K562 (cell line): ENCODE measurements at regions not wholly inside any gene's neighbourhood (a gene's known extent, or its start where the extent isn't known, plus 50 kb on each side); places are given as distances from the start of the nearest gene placed in this dataset.

ENCODE experiments used
- EP300 ChIP-seq: IDR thresholded peaks from 2 replicates; pipeline ENCODE4 v1.6.1; 2012; ENCODE audit warnings: low read length, improper control_type of control experiment
- POLR3A ChIP-seq: IDR thresholded peaks from 2 replicates; pipeline ENCODE4 v1.6.1; 2011; ENCODE audit warnings: borderline replicate concordance, mild to moderate bottlenecking, moderate library complexity; ENCODE audit not compliant: insufficient read length, insufficient read depth; ENCODE audit errors: extremely low read depth
- SMAD1 ChIP-seq: fragments of 150-350 bp; IDR thresholded peaks from 2 replicates; pipeline ENCODE4 v1.6.1; 2014; ENCODE audit warnings: low read length, low read depth; ENCODE audit not compliant: partially characterized antibody
- ZNF184 ChIP-seq: sonication (generic); formaldehyde crosslinking; IDR thresholded peaks from 2 replicates; pipeline ENCODE4 v1.5.0; 2020; ENCODE audit warnings: missing genetic modification reagents
- ZNF76 ChIP-seq: fragments of 250-450 bp; sonication (Bioruptor Pico); IDR thresholded peaks from 2 replicates; pipeline ENCODE4 v1.4.0; 2020; ENCODE audit warnings: mild to moderate bottlenecking, moderate library complexity, borderline replicate concordance
- TF ChIP-seq, protein P1 (sequence below): sonication (generic); formaldehyde crosslinking; IDR thresholded peaks from 2 replicates; pipeline ENCODE4 v1.9.0; 2022; ENCODE audit warnings: mild to moderate bottlenecking, missing genetic modification reagents
- TF ChIP-seq, protein P2 (sequence below): sonication (generic); formaldehyde crosslinking; IDR thresholded peaks from 2 replicates; pipeline ENCODE4 v1.5.0; 2020; ENCODE audit warnings: missing genetic modification reagents
- TF ChIP-seq, protein P3 (sequence below): fragments of 250-450 bp; sonication (Bioruptor Pico); IDR thresholded peaks from 2 replicates; pipeline ENCODE4 v1.4.0; 2020; ENCODE audit warnings: mild to moderate bottlenecking, moderate library complexity

DNA sequence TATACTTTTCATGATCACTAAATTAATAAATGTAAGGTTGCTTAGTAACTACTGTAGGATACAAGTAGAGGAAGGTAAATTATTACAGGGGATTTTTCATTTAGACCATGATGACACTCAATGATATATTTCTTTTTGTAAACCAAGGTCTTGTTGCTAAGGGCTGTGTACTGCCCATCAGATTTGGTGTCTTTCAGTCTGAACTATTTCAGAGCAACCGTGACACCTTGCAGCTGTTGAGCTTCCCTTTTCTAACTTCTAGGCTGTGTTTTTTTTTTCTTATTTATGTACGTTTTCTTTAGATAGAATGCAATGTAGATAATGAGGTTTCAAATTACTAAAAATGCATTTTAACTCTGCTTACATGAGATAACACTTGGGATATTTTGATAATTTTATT lies 292.0 kb upstream of the MBL2 start:
- TF ChIP-seq, protein P1, sequence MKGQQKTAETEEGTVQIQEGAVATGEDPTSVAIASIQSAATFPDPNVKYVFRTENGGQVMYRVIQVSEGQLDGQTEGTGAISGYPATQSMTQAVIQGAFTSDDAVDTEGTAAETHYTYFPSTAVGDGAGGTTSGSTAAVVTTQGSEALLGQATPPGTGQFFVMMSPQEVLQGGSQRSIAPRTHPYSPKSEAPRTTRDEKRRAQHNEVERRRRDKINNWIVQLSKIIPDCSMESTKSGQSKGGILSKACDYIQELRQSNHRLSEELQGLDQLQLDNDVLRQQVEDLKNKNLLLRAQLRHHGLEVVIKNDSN (CRISPR knock-in tag): no peak
- TF ChIP-seq, protein P2, sequence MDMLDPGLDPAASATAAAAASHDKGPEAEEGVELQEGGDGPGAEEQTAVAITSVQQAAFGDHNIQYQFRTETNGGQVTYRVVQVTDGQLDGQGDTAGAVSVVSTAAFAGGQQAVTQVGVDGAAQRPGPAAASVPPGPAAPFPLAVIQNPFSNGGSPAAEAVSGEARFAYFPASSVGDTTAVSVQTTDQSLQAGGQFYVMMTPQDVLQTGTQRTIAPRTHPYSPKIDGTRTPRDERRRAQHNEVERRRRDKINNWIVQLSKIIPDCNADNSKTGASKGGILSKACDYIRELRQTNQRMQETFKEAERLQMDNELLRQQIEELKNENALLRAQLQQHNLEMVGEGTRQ: no peak
- TF ChIP-seq SMAD1 (no peak), EP300 (no peak), ZNF184 (no peak), POLR3A (no peak), ZNF76 (CRISPR knock-in tag) (no peak)
- TF ChIP-seq, protein P3, sequence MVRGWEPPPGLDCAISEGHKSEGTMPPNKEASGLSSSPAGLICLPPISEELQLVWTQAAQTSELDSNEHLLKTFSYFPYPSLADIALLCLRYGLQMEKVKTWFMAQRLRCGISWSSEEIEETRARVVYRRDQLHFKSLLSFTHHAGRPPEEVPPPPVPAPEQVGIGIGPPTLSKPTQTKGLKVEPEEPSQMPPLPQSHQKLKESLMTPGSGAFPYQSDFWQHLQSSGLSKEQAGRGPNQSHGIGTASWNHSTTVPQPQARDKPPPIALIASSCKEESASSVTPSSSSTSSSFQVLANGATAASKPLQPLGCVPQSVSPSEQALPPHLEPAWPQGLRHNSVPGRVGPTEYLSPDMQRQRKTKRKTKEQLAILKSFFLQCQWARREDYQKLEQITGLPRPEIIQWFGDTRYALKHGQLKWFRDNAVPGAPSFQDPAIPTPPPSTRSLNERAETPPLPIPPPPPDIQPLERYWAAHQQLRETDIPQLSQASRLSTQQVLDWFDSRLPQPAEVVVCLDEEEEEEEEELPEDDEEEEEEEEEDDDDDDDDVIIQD (CRISPR knock-in tag): no peak
